GM19043 (cell line): ENCODE measurements at regions not wholly inside any gene's neighbourhood (a gene's known extent, or its start where the extent isn't known, plus 50 kb on each side); places are given as distances from the start of the nearest gene placed in this dataset.

Experiments
- ATAC-seq: cut with Tn5 transposase; IDR thresholded peaks from one replicate; pipeline ENCODE4 v1.9.1; 2021; ENCODE audit warnings: low read depth; ENCODE audit not compliant: unreplicated experiment

GRCh38 chr18:71809711-71810110 is 734.4 kb downstream of the CBLN2 start:
- no peak for ATAC-seq

GRCh38 chr18:71808616-71809015 is 735.5 kb downstream of the CBLN2 start:
- no peak for ATAC-seq

GRCh38 chr18:71807586-71807985 is 736.6 kb downstream of the CBLN2 start:
- ATAC-seq, result no peak

- no peak for ATAC-seq
Measured at GRCh38 chr18:71798986-71799673, 745.0 kb downstream of the CBLN2 start.

GRCh38 chr18:71797554-71797953 is 746.6 kb downstream of the CBLN2 start:
- no peak for ATAC-seq

GRCh38 chr18:71784777-71785176 is 759.4 kb downstream of the CBLN2 start:
- no peak for ATAC-seq

- no peak for ATAC-seq
Measured at GRCh38 chr18:71760541-71760940, 783.6 kb downstream of the CBLN2 start.

GRCh38 chr18:71754246-71754645 is 789.9 kb downstream of the CBLN2 start:
- ATAC-seq, result no peak

GRCh38 chr18:71743634-71744033 is 800.5 kb downstream of the CBLN2 start:
- no peak for ATAC-seq

- no peak for ATAC-seq
Measured at GRCh38 chr18:71729611-71730010, 814.5 kb downstream of the CBLN2 start.

GRCh38 chr18:71727909-71728308 is 816.2 kb downstream of the CBLN2 start:
- ATAC-seq, result no peak

GRCh38 chr18:71725256-71725655 is 818.9 kb downstream of the CBLN2 start:
- ATAC-seq, result no peak

- ATAC-seq, result no peak
Measured at GRCh38 chr18:71707985-71708500, 836.1 kb downstream of the CBLN2 start.

GRCh38 chr18:71707400-71707799 is 836.7 kb downstream of the CBLN2 start:
- ATAC-seq, result no peak

- no peak for ATAC-seq
Measured at GRCh38 chr18:71689416-71690160, 854.6 kb downstream of the CBLN2 start.

- no peak for ATAC-seq
Measured at GRCh38 chr18:71682591-71682990, 861.6 kb downstream of the CBLN2 start.

GRCh38 chr18:71678144-71678543 is 866.0 kb downstream of the CBLN2 start:
- no peak for ATAC-seq

- no peak for ATAC-seq
Measured at GRCh38 chr18:71673954-71674353, 870.2 kb downstream of the CBLN2 start.

GRCh38 chr18:71673498-71673897 is 870.6 kb downstream of the CBLN2 start:
- no peak for ATAC-seq

GRCh38 chr18:71666481-71666880 is 877.7 kb downstream of the CBLN2 start:
- no peak for ATAC-seq

GRCh38 chr18:71665131-71665530 is 879.0 kb downstream of the CBLN2 start:
- ATAC-seq, result no peak

- no peak for ATAC-seq
Measured at GRCh38 chr18:71643822-71644221, 900.3 kb downstream of the CBLN2 start.
